GM21423 (cell line): ENCODE measurements at regions not wholly inside any gene's neighbourhood (a gene's known extent, or its start where the extent isn't known, plus 50 kb on each side); places are given as distances from the start of the nearest gene placed in this dataset.

ENCODE experiments used
- ATAC-seq: cut with Tn5 transposase; IDR thresholded peaks from one replicate; pipeline ENCODE4 v1.9.1; 2021; ENCODE audit warnings: mild to moderate bottlenecking, moderate library complexity; ENCODE audit not compliant: unreplicated experiment

DNA sequence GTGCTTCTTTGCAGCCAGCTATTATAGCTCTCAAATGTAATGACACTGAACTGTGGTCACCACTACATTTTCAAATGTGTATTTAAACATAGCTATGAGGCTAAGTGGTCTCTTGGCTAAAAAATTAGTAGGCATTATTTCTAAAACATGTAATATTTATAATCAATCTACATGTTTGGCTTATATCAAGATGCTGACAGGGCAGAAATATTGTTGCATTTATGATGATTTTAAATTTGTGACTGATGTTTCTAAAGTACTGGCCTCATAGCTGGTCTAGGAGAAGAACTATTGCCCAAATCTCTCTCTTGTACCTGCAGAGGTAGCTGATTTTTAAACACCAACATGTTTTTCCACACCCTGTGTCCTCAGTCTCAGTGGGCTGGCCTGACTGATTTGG lies 298.2 kb downstream of the PAX1 start:
- ATAC-seq, result no peak

GRCh38 chr20:22001886-22002285 lies 296.4 kb downstream of the PAX1 start:
- no peak for ATAC-seq

GRCh38 chr20:21995461-21995860 lies 290.0 kb downstream of the PAX1 start:
- no peak for ATAC-seq

DNA sequence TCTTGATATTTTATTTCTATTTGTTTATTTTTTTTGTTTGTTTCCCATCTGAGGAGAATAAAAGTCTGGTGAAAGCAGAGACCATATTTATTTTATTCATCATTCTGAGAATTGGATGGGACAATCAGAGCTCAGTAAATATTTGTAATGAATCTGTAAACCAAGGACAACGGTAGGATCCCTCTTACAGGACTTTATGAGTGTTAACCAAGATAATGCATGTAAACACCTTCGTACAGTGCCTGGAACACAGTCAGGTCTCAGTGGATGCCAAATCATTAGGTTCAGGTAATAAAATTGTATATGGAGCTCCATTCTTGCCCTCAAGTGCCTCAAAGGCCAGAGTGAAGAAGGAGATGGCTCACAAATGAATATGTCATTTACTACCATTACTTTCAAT lies 288.7 kb downstream of the PAX1 start:
- ATAC-seq, result no peak

GRCh38 chr20:21982559-21982958 lies 277.1 kb downstream of the PAX1 start:
- ATAC-seq, result no peak

DNA sequence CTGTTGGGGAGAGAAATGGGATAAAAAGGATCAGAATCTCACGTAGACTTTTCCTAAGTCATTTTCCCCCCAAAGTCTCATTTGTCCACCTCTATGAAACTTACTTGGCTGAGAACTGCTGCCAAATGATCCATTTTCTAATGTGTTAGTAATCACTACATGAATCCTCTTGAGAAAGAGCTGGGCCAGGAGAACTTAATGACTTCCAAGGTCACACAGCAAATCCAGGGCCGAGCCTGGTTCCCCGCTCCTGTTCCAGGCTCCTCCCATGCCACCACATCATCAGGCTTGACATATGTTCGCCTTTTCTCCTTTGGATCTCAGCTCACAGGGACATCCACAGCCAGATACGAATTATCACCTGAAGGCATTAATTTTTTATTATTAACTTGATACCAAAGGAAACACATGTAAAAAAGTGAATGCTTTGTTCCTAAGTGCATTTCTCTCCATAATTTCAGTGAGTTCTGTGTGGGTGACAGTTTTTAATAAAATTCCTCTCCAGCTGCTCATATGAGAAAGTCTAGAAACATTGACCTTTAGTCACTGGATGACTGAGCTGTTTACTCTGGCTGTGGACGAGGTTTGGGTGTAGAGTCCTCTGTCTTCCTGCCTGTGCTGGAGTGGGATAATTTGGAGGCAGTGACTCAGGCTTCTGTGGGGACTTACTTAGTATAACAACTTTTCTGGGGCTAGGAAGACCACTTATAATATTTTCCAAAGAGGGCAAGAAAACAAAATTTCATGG lies 276.3 kb downstream of the PAX1 start:
- no peak for ATAC-seq

DNA sequence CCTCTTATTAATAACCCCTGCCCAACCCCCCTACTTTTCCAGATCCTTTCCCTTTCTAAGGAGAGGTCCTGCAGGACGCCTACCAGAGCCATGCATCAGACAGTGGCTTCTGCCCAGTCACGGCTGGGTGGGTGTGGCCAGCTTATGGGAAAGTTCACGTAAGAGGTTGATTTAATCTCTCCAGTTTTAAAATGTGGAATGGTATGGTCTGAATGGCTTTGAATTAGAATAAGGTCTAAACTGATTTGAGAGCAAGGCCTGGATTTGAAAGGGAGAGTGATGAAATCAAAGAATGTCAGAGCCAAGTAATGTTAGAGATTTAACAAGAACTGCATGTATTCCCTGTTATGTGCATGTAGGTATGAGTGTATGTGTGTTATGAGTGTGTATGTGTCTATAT lies 275.7 kb downstream of the PAX1 start:
- no peak for ATAC-seq

DNA sequence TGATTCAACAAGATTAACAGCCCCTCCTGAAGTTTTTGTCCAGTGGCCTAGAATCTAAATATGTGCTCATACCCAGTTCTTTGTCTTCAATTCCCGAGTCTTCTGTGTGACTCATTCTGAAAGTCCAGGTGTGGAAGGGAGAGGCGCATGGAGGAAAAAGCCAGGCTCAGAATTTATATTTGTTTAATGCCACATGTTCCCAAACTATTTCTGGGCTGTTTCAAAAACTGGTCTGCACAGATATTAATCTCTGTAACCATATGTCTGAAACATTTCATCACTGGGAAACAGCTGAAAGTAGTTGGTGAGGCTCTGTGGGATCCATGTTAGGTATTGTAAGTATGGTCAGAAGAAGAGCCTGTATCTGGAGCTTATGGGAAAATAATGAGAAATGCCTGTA lies 266.0 kb downstream of the PAX1 start:
- ATAC-seq, result no peak

- ATAC-seq, result no peak
Observed at GRCh38 chr20:21968486-21968885, 263.0 kb downstream of the PAX1 start.

DNA sequence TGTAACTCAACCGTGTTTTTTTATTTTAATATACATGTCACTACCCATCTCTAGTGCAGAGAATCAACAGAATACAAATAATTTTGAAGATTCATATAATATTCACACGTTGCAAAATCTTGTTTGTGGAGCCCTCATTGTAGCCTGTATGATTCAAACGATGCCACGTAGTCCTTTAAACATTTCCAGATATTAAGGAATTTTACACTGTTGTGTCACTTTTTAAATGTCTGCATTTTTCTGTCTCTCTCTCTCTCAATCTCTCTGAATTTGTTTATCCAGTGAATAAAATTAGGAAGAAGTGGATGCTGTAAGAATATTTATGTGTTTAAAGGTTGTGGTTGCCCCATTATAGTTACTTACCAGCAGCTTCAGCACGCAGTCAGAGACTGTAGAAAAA lies 262.0 kb downstream of the PAX1 start:
- no peak for ATAC-seq

- no peak for ATAC-seq
Observed at GRCh38 chr20:21956591-21956990, 251.1 kb downstream of the PAX1 start.

DNA sequence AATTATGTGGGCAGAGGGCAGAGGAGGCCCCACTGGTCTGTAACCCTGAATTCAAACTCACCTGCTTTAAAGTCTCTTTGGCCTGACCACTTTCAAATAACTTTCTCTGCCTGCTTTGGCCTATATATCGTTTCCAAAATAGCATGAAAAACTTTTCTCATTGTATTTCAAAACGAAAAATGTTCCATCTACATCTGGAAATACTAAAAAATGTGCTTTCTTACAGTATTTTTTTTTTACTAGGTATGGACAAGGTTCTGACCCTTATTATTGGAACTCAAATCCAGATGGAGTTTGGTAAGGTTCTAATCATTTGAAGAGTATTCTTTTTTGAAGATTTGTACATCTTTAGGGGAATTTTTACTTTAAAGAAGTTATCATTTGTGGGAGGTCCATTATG lies 241.9 kb downstream of the PAX1 start:
- no peak for ATAC-seq

DNA sequence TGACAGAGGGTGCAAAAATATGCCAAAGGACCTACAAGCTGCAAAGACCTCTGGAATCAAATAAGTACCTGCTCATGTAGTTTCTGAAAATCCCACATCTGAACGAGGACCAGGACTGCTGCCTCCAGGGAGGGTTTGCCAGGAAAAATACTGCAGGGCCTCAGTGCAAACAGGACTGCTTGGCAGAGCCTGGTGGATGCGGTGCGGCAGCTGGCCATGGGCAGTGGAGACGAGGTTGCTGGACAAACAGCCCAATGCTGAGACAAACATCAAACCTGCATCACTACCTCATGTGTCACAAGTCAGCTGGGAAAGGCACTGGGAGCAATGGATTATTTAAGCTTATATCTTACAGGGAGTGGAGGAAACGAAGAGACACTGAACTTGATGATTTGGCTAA lies 238.8 kb downstream of the PAX1 start:
- ATAC-seq, result no peak

GRCh38 chr20:21941941-21942805 lies 236.7 kb downstream of the PAX1 start:
- ATAC-seq, result no peak

DNA sequence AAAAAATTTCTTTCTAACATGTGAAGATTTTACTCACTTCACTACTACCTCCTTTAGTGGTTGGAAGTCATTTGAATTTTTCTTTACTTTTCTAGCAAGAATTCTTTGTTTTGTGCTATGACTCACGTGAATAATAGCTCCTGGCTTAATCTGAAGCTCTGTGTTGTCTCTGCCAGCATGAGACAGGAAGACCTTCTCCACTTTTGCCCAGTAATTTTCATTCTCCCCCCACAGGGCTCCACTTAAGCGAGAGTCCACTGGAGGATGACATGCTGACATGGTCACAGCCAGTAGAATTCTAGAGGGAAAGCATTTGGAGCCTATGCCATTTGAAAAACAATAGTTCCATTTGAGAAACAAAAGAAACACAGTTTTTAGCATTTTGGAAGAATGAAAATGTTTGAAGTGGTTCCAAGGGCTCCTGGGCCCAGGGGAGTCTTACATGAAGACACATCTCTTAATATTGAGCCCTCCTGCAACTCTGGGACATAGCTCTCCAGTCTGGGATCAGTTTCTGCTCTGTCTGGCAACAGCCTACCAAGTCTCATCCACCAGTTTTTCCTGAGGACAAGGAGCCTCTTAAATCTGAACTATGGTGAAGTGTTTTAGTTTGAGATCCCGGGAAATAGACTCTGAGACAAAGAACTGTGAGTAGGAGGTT lies 231.4 kb downstream of the PAX1 start:
- ATAC-seq, result no peak

DNA sequence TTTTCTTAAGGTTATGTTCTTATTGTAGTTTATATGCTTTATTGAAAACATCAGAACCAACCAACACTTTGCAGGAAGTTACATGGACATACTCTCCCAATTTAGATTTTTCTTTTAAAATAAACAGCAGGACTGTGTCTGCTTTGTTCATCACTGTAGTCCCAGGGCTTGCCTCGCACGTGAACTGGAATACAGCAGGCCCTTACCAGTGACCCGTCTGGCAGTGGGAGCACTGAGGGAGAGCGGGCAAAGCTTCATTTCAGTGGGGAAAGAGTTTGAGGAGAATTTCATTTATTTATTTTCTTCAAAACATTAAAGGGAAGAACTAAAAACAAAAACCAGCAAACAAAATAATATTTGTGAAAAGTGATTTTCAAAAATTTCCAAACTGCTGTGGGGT lies 230.8 kb downstream of the PAX1 start:
- no peak for ATAC-seq

DNA sequence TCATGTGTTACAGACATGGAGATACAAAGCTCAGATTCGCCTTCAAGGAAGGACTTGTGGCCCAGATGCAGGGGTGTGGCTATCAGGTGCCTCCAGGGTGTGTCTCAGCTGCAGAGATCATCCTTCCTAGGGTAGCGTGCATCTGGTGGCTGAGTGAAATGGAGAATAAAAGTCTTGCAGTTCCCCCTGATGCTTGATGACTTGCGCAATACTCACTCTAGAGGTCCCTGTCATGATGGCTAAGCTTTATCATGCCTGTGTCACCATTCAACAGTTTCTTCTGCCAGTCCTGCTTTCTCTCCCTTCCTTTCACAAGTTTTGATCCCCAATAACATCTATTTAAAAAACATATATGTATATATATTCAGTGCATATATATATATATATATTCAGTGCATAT lies 228.1 kb downstream of the PAX1 start:
- ATAC-seq, result no peak

DNA sequence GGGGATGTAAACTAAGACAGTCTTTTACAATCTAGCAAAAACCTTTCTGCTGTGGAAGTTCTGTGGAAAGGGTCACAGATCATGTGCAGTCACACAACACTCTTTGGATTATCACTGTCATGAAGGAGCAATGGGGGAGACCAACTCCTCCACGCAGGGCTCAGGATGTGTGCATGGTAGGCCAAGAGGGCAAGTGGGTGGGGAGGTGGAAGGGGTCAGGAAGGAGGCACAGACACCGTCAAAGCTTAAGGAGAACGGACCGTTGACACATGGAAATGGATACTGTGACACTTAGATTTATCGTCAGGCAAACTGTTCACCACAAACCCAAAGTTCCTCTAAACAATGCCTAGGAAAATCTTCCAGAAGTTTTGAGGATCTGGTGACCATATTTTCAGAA lies 215.8 kb downstream of the PAX1 start:
- no peak for ATAC-seq

GRCh38 chr20:21920211-21920610 lies 214.7 kb downstream of the PAX1 start:
- ATAC-seq, result no peak

GRCh38 chr20:21918398-21918797 lies 212.9 kb downstream of the PAX1 start:
- ATAC-seq, result no peak

GRCh38 chr20:21902391-21902790 lies 196.9 kb downstream of the PAX1 start:
- no peak for ATAC-seq
